ENCODE measurements at regions not wholly inside any gene's neighbourhood (a gene's known extent, or its start where the extent isn't known, plus 50 kb on each side); places are given as distances from the start of the nearest gene placed in this dataset.

- DNase-seq (ENCODE audit: low spot score in 2 of 2): no peak
- intact Hi-C loops (cut with DNase I): no loop called here
Observed at GRCh38 chr14:64645220-64645892, 58.9 kb upstream of the PLEKHG3 start.

DNA sequence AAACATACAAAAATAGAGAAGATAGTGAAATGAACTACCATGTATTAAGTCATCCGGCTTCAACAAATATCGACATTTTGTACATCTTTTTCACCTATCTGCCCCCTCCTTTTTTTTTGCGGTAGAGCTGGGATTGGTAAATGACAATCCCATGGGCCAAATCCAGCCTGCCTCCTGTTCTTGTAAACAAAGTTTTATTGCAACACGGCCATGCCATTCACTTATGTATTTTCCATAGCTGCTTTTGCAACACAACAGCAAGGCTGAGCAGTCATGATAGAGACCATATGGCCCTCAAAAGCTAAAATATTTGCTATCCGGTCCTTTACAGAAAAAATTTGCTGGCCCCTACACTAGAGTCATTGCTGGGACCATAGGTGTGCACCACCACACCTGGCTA, 58.1 kb upstream of the PLEKHG3 start:
- Histone ChIP-seq H3K4me3 (no peak overlapping the region), H3K4me1 (no peaks in the 10 kb centered on the region), H3K9me3 (no peaks in the 10 kb centered on the region), H3K27ac (no peak overlapping the region), H3K36me3 (no peaks in the 10 kb centered on the region), H3K27me3 (no peaks in the 10 kb centered on the region)
- intact Hi-C loops (cut with DNase I): no loop called here
- DNase-seq (ENCODE audit: low spot score in 2 of 2): no peak
- TF ChIP-seq CTCF (IDR thresholded peaks at IDR 0.05): no peak

More at GRCh38 chr14:64645220-64645892, 58.9 kb upstream of the PLEKHG3 start:
- H3K9me3 ChIP-seq: no peaks in the 10 kb centered on the region
- no peak for TF ChIP-seq CTCF (IDR thresholded peaks at IDR 0.05)
- H3K27me3 ChIP-seq: no peaks in the 10 kb centered on the region
- peak overlapping the region in 1 of 2 donors; percentile 33 for H3K27ac ChIP-seq
- no peaks in the 10 kb centered on the region for H3K4me1 ChIP-seq
- no peaks in the 10 kb centered on the region for H3K36me3 ChIP-seq
- H3K4me3 ChIP-seq: no peak overlapping the region

DNA sequence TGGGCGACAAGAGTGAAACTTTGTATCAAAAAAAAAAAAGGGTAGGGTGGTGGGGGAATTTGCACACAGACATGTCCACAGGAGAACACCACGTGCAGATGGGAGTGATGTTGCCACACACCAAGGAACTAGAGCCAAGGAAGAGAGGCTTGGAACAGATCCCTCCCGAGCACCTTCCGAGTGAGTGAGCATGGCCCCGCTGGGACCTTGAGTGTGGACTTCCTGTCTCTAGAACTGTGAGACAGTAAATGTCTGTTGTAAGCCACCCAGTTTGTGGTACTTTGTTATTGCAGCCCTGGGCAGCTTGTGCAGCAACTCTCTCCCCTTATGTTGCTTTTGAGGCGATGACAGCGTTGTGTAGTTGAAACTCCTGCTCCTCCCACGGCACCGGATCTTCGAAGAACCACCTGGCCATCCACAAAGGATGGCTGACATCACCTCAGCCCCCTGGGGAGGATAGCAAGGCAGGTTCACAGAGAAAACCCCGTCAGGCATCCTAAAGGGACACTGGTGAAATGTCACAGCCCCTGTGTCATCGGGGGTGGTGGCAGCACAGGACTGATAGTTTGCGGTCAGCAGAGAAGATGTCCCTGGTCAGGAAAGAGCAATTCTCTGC, 54.7 kb upstream of the PLEKHG3 start:
- Histone ChIP-seq H3K36me3 (no peaks in the 10 kb centered on the region), H3K27me3 (no peaks in the 10 kb centered on the region), H3K9me3 (no peaks in the 10 kb centered on the region), H3K4me3 (no peak overlapping the region), H3K4me1 (peaks cover 5 to 11% of the 10 kb centered on the region in 2 donors), H3K27ac (no peak overlapping the region)
- intact Hi-C loops (cut with DNase I): no loop called here
- TF ChIP-seq CTCF (IDR thresholded peaks at IDR 0.05): no peak
- no peak for DNase-seq (ENCODE audit: low spot score in 2 of 2)

DNA sequence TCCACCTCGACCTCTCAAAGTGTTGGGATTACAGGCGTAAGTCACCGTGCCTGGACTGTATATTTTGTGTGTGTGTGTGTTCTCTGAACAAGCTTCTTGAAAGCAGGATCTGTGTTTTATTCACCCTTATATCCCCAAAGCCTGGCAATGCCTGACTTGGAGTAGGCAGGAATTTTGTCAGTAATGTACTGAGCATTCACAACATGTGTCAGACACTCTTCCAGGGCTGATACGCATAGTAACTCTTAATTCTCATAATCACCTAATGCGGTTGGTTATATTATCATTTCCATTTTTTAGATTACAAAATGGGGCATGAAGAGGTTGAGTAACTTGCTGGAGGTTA, 50.4 kb upstream of the PLEKHG3 start:
- Histone ChIP-seq H3K27ac (peak overlapping the region; percentile 72 to 77), H3K4me1 (peaks cover 5 to 17% of the 10 kb centered on the region in 2 donors), H3K36me3 (no peaks in the 10 kb centered on the region), H3K27me3 (no peaks in the 10 kb centered on the region), H3K9me3 (no peaks in the 10 kb centered on the region), H3K4me3 (no peak overlapping the region)
- no peak for TF ChIP-seq CTCF (IDR thresholded peaks at IDR 0.05)
- no peak for DNase-seq (ENCODE audit: low spot score in 2 of 2)
- intact Hi-C loops (cut with DNase I): no loop called here

DNA sequence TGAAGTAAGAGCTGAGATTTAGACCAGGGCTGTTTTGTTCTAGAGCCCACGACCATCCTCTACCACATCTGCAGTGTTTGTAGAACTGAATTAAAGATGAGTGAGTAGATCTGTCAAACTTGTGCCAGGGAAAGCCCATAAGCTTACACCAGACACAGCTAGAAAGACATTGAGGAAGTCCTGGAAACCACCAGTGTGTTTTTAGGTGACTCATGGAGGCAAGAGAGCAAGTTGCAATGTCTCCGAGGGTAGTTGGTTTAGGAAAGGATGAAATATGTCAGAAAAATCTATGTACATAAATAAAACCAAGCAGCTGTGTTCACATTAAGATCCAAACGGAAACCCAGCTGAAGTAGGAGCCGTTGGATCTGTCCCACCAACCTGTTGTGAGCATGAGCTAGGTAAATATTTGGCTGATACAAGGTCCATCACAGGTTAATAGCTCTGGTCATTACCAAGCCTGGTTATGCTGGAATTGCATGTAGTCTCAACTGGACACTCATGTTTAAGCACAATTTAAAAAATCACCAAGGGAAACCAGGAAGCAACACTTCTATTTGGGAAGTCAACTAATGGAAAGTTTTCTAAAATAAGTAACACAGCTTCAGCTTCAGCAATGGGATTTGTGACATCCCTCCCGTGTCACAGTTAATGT, 49.9 kb upstream of the PLEKHG3 start:
- DNase-seq (ENCODE audit: low spot score in 2 of 2): no peak

More for the DNA sequence above, 49.9 kb upstream of the PLEKHG3 start:
- H3K4me1 ChIP-seq: peaks cover 5 to 17% of the 10 kb centered on the region in 2 donors
- intact Hi-C loops (cut with DNase I): no loop called here
- H3K36me3 ChIP-seq: no peaks in the 10 kb centered on the region
- H3K9me3 ChIP-seq: no peaks in the 10 kb centered on the region
- no peak overlapping the region for H3K4me3 ChIP-seq
- no peak for TF ChIP-seq CTCF (IDR thresholded peaks at IDR 0.05)
- H3K27ac ChIP-seq: peak overlapping the region; percentile 72 to 77
- H3K27me3 ChIP-seq: no peaks in the 10 kb centered on the region
